ENCODE measurements at regions not wholly inside any gene's neighbourhood (a gene's known extent, or its start where the extent isn't known, plus 50 kb on each side); places are given as distances from the start of the nearest gene placed in this dataset.

- no peak for DNase-seq
These were observed 178.8 kb upstream of the C9orf72 start for GRCh38 chr9:27752069-27752468.

DNA sequence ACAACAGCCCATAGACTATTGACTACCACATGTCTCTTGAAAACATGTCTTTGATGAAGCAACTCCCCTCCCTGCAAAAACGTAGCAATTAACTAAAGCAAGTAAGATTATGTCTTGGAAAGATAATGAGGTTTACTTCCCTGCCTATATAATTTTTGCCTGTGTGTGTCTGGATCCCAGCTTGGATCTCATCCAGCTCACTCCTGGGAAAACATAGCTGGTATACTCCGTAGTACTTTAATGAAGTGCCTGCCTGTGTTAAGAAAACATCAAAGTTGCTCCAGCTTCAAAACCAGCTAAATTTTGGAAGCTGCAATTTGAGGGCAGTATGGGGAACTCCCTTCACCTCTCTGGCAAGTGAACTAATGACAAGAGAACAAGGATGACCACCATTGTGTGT lies 182.6 kb upstream of the C9orf72 start:
- no peak for DNase-seq

DNA sequence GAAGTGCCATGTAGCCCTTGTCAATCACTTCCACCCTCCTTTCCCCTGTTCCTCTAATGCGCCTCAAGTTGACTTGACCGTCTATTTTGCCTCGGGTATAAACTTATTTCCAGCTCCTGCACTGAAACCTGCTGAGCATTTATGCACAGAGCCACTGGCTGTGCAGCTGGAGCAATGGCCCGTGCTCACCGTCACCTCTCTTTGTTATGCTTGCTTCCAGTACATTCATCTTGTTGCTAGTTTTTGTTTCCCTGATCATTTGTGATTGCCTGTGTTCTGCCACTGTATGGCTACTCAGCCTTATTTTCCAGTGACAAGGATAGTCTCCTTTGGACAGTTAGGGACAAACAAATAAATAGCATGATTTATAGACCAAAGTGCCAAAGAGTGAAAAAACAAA lies 183.1 kb upstream of the C9orf72 start:
- DNase-seq: no peak

DNA sequence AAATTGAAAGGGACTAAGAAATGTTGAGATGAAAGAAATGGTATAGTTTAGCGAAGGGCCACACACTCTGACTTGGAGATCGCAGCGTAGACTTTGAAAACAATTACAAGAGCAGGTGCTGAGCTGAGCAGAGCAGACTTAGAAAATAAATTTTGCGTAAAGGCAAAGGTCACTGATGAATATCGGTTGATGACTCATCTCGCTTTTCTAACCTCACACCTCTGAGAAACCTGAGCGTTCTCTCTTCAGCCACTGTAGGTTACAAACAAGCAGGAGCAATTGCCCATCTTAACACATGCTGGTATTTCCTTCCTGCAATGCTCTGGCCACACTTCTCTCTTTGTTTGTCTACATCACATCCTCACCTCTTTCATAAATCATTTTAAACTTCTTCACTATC lies 190.6 kb upstream of the C9orf72 start:
- no peak for DNase-seq

DNA sequence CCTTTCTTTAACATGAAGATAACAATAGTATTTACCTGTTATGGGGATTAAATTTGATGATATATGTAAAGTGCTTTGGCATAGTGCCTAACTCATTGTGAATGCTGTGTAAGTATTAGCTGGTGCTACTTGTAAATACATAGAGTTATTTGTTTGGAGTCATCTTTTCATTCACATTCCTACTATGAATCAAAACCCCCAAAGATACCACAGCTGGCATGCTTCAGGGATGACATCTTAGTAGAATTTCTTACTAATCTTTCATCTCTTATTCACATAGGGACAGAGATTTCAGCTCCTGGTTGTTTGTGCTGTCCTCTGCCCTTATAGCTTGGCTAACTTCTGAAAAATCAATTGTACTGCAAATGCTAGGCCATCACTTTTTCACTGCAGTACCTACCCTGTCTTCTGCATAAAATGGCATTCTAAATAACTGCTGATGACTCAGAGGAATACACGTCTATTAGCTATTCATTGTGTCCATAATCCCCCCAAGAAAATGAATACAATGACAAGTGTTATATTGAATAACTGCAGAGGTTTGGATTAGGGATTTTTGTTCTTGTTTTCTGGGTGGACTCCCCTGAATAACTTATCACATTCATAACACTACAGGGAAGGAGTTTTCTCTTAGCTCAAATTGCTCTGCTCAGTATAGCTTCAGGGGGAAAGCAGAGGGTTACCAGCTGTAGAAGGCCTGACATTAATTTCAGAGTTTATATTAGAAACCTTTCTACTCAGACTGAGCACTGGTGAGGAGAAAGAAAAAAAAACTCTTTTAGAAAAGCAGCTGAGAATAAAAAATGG lies 192.2 kb upstream of the C9orf72 start:
- DNase-seq: peak; percentile 12

- no peak for DNase-seq
These were observed 193.0 kb upstream of the C9orf72 start for GRCh38 chr9:27766073-27766835.

- DNase-seq: no peak
These were observed 195.5 kb upstream of the C9orf72 start for GRCh38 chr9:27768781-27769180.

GRCh38 chr9:27770541-27770940 lies 197.3 kb upstream of the C9orf72 start:
- DNase-seq: no peak

- DNase-seq: no peak
These were observed 198.7 kb upstream of the C9orf72 start for GRCh38 chr9:27771803-27772545.

DNA sequence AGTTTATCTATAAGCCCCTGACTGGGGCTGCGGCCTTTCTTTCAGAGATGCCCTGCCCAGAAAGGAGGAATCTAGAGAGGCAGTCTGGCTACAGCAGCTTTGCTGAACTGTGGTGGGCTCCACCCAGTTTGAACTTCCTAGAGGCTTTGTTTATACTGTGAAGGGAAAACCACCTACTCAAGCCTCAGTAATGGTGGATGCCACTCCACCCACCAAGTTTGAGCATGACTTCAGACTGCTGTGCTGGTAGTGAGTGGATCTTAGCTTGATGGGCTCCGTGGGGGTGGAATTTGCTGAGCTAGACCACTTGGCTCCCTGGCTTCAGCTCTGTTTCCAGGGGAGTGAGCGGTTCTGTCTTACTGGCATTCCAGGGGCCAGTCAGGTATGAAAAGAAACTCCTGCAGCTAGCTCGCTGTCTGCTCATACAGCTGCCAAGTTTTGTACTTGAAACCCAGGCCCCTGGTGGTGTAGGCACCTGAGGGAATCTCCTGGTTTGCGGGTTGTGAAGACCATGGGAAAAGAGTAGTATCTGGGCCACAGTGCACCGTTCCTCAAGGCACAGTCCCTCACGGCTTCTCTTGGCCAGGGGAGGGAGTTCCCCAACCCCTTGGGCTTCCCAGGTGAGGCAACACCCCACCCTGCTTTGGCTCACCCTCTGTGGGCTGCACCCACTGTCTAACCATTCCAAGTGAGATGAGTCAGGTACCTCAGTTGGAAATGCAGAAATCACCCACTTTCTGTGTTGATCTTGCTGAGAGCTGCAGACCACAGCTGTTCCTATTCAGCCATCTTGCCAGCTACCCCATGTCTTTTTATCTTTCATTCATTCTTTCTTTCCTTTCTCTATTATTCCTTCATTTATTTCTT lies 211.8 kb upstream of the C9orf72 start:
- DNase-seq: peak; percentile 73

- DNase-seq: peak; percentile 69
These were observed 212.4 kb upstream of the C9orf72 start for GRCh38 chr9:27785714-27786100.

- no peak for DNase-seq
These were observed 214.6 kb upstream of the C9orf72 start for GRCh38 chr9:27787891-27788290.

- DNase-seq: no peak
These were observed 218.0 kb upstream of the C9orf72 start for GRCh38 chr9:27791311-27791710.

DNA sequence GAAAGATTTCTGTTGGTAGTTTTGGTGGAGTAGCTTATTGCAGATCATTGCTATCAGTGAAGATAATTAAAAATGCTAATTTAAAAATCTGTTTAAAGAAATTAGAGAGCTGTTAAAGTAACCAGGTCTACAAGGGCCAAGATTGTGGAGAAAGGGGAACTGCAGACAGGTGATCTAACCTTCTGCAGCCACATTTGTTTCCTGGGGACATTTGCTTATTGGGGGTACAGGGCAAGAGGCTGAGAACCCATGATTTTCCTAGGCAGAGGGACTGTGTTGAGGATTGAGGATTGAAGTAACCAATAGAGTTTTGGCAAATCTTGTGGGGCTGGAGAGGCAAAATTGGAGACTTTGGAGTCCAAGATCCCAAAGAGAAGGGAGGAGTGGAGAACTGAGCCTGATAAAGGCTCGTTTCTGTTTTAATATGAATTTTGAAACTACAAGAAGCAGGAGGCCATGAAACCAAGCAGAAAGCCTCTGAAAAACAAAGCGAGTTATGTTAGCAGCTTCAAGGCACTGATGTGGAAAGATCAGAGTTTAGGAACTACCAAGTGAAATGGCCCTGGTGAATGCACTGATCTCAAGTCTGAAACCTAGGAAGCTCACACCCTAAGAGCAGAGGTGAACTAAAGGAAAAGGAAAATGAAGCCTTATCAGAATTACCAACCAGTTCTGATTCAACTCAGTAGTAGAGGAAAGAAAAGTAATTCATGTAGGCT lies 219.8 kb upstream of the C9orf72 start:
- DNase-seq: no peak

DNA sequence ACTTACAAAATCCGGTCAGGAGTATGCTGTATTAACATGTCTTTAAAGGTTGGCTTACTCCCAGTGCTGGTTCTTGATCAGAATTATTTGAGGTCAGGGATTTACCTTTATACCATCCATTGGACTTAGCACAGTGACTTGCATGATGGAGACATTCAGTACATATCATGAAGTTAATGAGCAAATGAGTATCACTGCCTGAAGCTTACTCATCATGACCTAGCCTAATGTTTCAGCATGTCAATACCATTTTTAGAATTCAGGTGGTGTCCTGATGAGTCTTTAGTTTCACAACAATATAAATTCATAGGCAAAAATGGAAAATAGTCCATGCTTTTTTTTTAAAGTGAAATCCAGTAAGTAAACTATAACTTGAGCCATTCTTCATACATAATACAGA lies 226.0 kb upstream of the C9orf72 start:
- DNase-seq: no peak

DNA sequence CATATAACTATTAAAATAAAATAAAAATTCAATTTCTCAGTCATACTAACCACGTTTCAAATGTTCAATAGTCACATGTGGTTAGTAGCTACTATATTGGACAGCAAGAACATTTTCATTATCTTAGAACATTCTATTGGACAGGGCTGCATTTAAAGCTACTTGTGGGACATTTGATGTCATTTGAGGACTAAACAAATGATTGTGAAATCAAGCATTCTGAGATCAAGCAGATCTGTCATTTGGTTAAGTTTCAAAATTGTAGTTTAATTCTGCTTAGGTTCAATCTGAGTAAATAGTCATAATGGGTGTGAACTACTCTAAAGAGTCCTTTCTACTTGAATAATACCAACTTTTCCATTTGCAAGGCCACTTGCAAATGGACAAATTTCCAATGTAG lies 226.9 kb upstream of the C9orf72 start:
- peak; percentile 6 for DNase-seq

DNA sequence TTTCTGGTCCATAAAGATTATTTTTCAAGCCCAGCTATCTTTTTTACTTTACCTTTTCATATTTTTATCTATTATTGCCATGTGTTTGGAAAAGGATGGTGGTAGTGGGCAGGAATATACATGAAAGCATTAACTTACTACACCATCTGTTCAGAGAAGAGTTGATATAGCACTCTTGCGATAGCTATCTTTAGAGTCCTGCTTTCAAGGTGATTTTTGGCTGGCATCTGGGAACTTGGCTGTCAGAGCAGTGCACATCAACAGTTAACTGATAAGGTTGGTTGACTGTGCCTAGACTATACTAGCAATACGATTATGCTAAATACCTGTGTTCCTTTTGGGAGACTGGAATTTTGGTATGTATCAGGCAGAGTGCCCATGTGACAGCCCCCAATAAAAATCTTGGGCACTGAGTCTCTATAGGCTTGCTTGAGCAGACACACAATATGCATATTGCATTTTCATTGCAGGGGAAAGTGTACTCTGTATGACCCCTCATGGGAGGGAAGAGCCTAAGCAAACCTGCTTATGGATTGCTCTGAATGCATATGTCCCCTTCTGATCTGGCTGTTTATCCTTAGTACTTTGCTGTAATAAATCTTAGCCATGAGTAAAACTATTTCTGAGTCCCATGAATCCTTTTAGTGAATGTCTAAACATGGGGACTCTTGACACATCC lies 227.6 kb upstream of the C9orf72 start:
- DNase-seq: no peak

GRCh38 chr9:27801545-27801944 lies 228.3 kb upstream of the C9orf72 start:
- DNase-seq: no peak

DNA sequence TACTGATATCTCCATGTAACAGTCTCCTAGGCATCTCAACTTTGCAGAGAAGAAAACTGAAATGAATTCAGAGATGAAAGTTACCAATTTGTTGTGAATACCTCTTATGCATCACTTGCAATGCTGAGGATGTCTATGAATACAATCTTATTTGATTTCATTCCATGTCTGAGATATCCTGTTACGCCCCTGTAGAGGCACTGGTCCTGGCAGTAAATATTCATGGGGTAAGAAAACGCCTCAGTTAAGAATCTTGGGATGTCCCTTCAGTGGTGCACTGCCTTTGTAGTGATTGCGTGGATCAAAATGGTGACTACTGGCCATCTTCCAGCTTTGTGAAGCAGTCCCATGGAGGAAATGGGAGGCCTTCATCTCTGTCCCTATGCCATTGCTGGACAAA lies 229.1 kb upstream of the C9orf72 start:
- DNase-seq: no peak

GRCh38 chr9:27808864-27809263 lies 235.6 kb upstream of the C9orf72 start:
- no peak for DNase-seq

DNA sequence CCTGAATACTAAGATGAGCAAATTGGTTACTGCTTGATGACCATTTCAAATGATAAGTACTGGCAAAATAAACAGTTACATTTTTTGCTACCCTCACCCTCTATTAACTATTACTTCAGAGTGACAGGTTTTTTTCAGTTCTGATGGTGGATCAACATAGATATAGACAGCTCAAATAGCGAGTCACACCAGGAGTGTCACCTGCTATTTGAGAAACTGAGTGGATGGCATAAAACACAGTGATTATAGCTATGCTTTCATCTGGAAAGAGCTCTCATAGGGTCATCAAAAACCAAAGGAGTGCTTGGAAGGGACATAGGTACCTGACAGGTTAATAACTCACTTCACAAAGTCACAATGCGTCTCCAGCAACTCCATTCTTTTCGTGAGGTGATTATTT lies 244.5 kb upstream of the C9orf72 start:
- DNase-seq: no peak
